Osteoblast (primary cell): ENCODE measurements at regions not wholly inside any gene's neighbourhood (a gene's known extent, or its start where the extent isn't known, plus 50 kb on each side); places are given as distances from the start of the nearest gene placed in this dataset.

Source experiments
- DNase-seq: peaks from one replicate; pipeline ENCODE4 v3.0.0; 2011; ENCODE audit warnings: low spot score, mixed read lengths; ENCODE audit not compliant: insufficient read length; ENCODE audit errors: missing footprints
- H2AFZ ChIP-seq: 2 replicates; pipeline ENCODE4 v1.6.0; 2011; ENCODE audit warnings: mild to moderate bottlenecking, low read length
- H3K27ac ChIP-seq: 2 replicates; pipeline ENCODE4 v1.5.1; 2011; ENCODE audit warnings: mild to moderate bottlenecking, low read depth, low read length, moderate library complexity
- H3K27me3 ChIP-seq: 2 replicates; pipeline ENCODE4 v1.6.0; 2012; ENCODE audit warnings: mild to moderate bottlenecking, control low read depth, inconsistent platforms, low read length, moderate library complexity; ENCODE audit not compliant: insufficient read depth
- H3K36me3 ChIP-seq: 2 replicates; pipeline ENCODE4 v1.5.1; 2011; ENCODE audit warnings: mild to moderate bottlenecking, low read length, control low read depth, moderate library complexity; ENCODE audit not compliant: insufficient read depth
- H3K4me1 ChIP-seq: 2 replicates; pipeline ENCODE4 v1.5.1; 2011; ENCODE audit warnings: mild to moderate bottlenecking, low read length, control low read depth, moderate library complexity; ENCODE audit not compliant: insufficient read depth
- H3K4me2 ChIP-seq: 2 replicates; pipeline ENCODE4 v1.6.0; 2011; ENCODE audit warnings: mild to moderate bottlenecking, low read length; ENCODE audit not compliant: insufficient read depth
- H3K4me3 ChIP-seq: fragments of 200-600 bp; sonication (generic); 3 replicates; pipeline ENCODE4 v1.5.1; 2012; ENCODE audit warnings: mild to moderate bottlenecking, low read length, inconsistent platforms; ENCODE audit not compliant: insufficient read depth
- H3K79me2 ChIP-seq: 2 replicates; pipeline ENCODE4 v1.6.0; 2012; ENCODE audit warnings: mild to moderate bottlenecking, low read length, control low read depth, inconsistent platforms; ENCODE audit not compliant: insufficient read depth
- H3K9me3 ChIP-seq: 2 replicates; pipeline ENCODE4 v1.5.1; 2011; ENCODE audit warnings: low read depth, low read length, control low read depth
- H4K20me1 ChIP-seq: 2 replicates; pipeline ENCODE4 v1.6.0; 2012; ENCODE audit warnings: mild to moderate bottlenecking, low read length, control low read depth; ENCODE audit not compliant: insufficient read depth
- CTCF ChIP-seq: IDR thresholded peaks from 2 replicates; pipeline ENCODE4 v1.5.1; 2011; ENCODE audit warnings: mild to moderate bottlenecking, low read depth, low read length, moderate library complexity; ENCODE audit errors: extremely low read depth

GRCh38 chr2:156915332-156915731 is 342.2 kb upstream of the GALNT5 start:
- no peak overlapping the region for H3K4me3 ChIP-seq
- no peak for TF ChIP-seq CTCF
- H3K4me1 ChIP-seq, result no peaks in the 10 kb centered on the region
- no peak overlapping the region for H2AFZ ChIP-seq
- no peak for DNase-seq
- H3K79me2 ChIP-seq, result no peaks in the 10 kb centered on the region
- no peaks in the 10 kb centered on the region for H3K9me3 ChIP-seq
- no peak overlapping the region for H3K27ac ChIP-seq
- no peaks in the 10 kb centered on the region for H3K36me3 ChIP-seq
- H3K4me2 ChIP-seq, result no peak overlapping the region
- no peaks in the 10 kb centered on the region for H3K27me3 ChIP-seq
- H4K20me1 ChIP-seq, result no peaks in the 10 kb centered on the region

- no peak overlapping the region for H3K4me3 ChIP-seq
- H3K27ac ChIP-seq, result no peak overlapping the region
- H4K20me1 ChIP-seq, result no peaks in the 10 kb centered on the region
- H3K36me3 ChIP-seq, result no peaks in the 10 kb centered on the region
- H3K4me2 ChIP-seq, result no peak overlapping the region
- no peak overlapping the region for H2AFZ ChIP-seq
- TF ChIP-seq CTCF, result no peak
- DNase-seq, result no peak
- no peaks in the 10 kb centered on the region for H3K27me3 ChIP-seq
- H3K79me2 ChIP-seq, result no peaks in the 10 kb centered on the region
- H3K9me3 ChIP-seq, result no peaks in the 10 kb centered on the region
- no peaks in the 10 kb centered on the region for H3K4me1 ChIP-seq
Measured at GRCh38 chr2:156918410-156918809, 339.1 kb upstream of the GALNT5 start.

GRCh38 chr2:156930423-156930822 is 327.1 kb upstream of the GALNT5 start:
- Histone ChIP-seq H2AFZ (no peak overlapping the region), H3K36me3 (no peaks in the 10 kb centered on the region), H3K9me3 (no peaks in the 10 kb centered on the region), H3K4me2 (no peak overlapping the region), H3K79me2 (no peaks in the 10 kb centered on the region), H3K27me3 (no peaks in the 10 kb centered on the region), H4K20me1 (no peaks in the 10 kb centered on the region), H3K27ac (no peak overlapping the region), H3K4me3 (no peak overlapping the region), H3K4me1 (no peaks in the 10 kb centered on the region)
- DNase-seq, result no peak
- TF ChIP-seq CTCF, result no peak

- DNase-seq, result no peak
- no peaks in the 10 kb centered on the region for H3K79me2 ChIP-seq
- no peak for TF ChIP-seq CTCF
Measured at GRCh38 chr2:156933645-156934225, 323.8 kb upstream of the GALNT5 start.

More at GRCh38 chr2:156933645-156934225, 323.8 kb upstream of the GALNT5 start:
- no peaks in the 10 kb centered on the region for H4K20me1 ChIP-seq
- H3K4me1 ChIP-seq, result no peaks in the 10 kb centered on the region
- H3K27me3 ChIP-seq, result no peaks in the 10 kb centered on the region
- no peak overlapping the region for H3K27ac ChIP-seq
- H3K36me3 ChIP-seq, result no peaks in the 10 kb centered on the region
- no peak overlapping the region for H3K4me2 ChIP-seq
- H3K9me3 ChIP-seq, result no peaks in the 10 kb centered on the region
- no peak overlapping the region for H3K4me3 ChIP-seq
- no peak overlapping the region for H2AFZ ChIP-seq
